ENCODE measurements at regions not wholly inside any gene's neighbourhood (a gene's known extent, or its start where the extent isn't known, plus 50 kb on each side); places are given as distances from the start of the nearest gene placed in this dataset.

DNA sequence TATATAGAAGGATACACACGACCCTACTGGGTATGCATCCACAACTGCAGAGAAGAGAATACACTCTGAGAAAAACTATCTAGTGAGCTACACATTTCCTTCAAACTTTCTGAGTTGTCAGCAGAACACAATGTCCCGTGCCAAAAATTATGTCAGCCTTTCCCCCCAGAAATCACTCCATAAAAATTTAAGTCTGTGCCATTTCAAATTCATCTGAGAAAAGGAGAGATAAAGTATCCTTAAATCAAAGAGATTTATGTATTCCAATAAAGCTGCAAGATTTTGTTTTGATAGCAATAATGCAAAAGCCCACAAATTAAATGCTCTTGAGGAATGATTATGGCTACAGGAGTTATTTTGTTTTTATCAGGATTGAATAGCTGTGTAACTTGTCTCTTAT, 760.1 kb downstream of the CDH11 start:
- TF ChIP-seq POLR2AphosphoS5 (IDR thresholded peaks at IDR 0.05; ENCODE audit: low read depth, low read length) (no peak), TAF1 (IDR thresholded peaks at IDR 0.05; ENCODE audit: borderline replicate concordance, insufficient read depth, low read length) (no peak), SIN3A (IDR thresholded peaks at IDR 0.05; ENCODE audit: borderline replicate concordance, insufficient read depth, low read length) (no peak), FOXP2 (optimal IDR thresholded peaks at IDR 0.05; ENCODE audit: borderline replicate concordance, extremely low read depth, extremely low read length, insufficient read depth) (no peak)
- TF ChIP-seq, protein P1, sequence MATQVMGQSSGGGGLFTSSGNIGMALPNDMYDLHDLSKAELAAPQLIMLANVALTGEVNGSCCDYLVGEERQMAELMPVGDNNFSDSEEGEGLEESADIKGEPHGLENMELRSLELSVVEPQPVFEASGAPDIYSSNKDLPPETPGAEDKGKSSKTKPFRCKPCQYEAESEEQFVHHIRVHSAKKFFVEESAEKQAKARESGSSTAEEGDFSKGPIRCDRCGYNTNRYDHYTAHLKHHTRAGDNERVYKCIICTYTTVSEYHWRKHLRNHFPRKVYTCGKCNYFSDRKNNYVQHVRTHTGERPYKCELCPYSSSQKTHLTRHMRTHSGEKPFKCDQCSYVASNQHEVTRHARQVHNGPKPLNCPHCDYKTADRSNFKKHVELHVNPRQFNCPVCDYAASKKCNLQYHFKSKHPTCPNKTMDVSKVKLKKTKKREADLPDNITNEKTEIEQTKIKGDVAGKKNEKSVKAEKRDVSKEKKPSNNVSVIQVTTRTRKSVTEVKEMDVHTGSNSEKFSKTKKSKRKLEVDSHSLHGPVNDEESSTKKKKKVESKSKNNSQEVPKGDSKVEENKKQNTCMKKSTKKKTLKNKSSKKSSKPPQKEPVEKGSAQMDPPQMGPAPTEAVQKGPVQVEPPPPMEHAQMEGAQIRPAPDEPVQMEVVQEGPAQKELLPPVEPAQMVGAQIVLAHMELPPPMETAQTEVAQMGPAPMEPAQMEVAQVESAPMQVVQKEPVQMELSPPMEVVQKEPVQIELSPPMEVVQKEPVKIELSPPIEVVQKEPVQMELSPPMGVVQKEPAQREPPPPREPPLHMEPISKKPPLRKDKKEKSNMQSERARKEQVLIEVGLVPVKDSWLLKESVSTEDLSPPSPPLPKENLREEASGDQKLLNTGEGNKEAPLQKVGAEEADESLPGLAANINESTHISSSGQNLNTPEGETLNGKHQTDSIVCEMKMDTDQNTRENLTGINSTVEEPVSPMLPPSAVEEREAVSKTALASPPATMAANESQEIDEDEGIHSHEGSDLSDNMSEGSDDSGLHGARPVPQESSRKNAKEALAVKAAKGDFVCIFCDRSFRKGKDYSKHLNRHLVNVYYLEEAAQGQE (IDR thresholded peaks at IDR 0.05; ENCODE audit: insufficient read depth in 1 of 2, low read depth in 2 of 2, low read length in 2 of 2) = no peak

Data from PFSK-1 (cell line).